GM12878 (cell line): ENCODE measurements at regions not wholly inside any gene's neighbourhood (a gene's known extent, or its start where the extent isn't known, plus 50 kb on each side); places are given as distances from the start of the nearest gene placed in this dataset.

ENCODE experiments used
- ATAC-seq: fragments of 200-7000 bp; cut with Tn5 transposase; 3 replicates; pipeline ENCODE4 v1.9.1; 2020; ENCODE audit warnings: mild to moderate bottlenecking, moderate library complexity
- BruUV-seq: library from RNA; stranded (reverse); fragments of 400-500 nt; replicated peaks from 2 replicates; lab custom pipeline; 2021; lab: Mats Ljungman, UMichigan
- CTCF ChIA-PET: fragments of 300-600 bp; sonication (Branson Sonifier 250); formaldehyde crosslinking; extraction: SDS; loops from one replicate; lab custom pipeline; 2021; ENCODE audit warnings: inconsistent platforms; lab: Yijun Ruan, JAX
- POLR2A ChIA-PET: fragments of 350-600 bp; formaldehyde crosslinking; extraction: SDS; loops from one replicate; lab custom pipeline; 2021; ENCODE audit warnings: inconsistent platforms; lab: Charles Lee
- RAD21 ChIA-PET: fragments of 300-600 bp; sonication (Branson Sonifier 250); formaldehyde crosslinking; loops from one replicate; lab custom pipeline; 2023; ENCODE audit warnings: antibody characterized with exemption; ENCODE audit not compliant: unreplicated experiment; lab: Charles Lee
- SMC1A ChIA-PET: fragments of 300-600 bp; sonication (Branson Sonifier 250); formaldehyde crosslinking; loops from one replicate; lab custom pipeline; 2023; ENCODE audit not compliant: unreplicated experiment, uncharacterized antibody; lab: Charles Lee
- DNase-seq: peaks from one replicate; pipeline ENCODE4 v3.0.0-alpha.2; 2011; ENCODE audit warnings: low read depth, low spot score
- FAIRE-seq: peaks from 3 replicates; lab custom pipeline; 2011; peaks lifted over from hg19 to GRCh38; lab: Jason Lieb, UNC
- H2AFZ ChIP-seq: 2 replicates; pipeline ENCODE4 v1.6.0; 2011; ENCODE audit warnings: low read depth, low read length, control low read depth; ENCODE audit not compliant: control insufficient read depth
- H3K27ac ChIP-seq: 2 replicates; pipeline ENCODE4 v1.5.1; 2011; ENCODE audit warnings: control low read depth; ENCODE audit not compliant: control insufficient read depth, insufficient read depth
- H3K27me3 ChIP-seq, 2 experiments: replicated peaks in 1 of 2; 2 replicates each; pipeline versions ENCODE4 v1.6.0 to v1.6.1; 2011; ENCODE audit warnings: low read length in 1 of 2; ENCODE audit not compliant: control insufficient read depth in 2 of 2, insufficient read depth in 2 of 2
- H3K36me3 ChIP-seq, 2 experiments: 2 replicates each; pipeline ENCODE4 v1.5.1; 2011; ENCODE audit warnings: low read length in 1 of 2; ENCODE audit not compliant: control insufficient read depth in 2 of 2, insufficient read depth in 2 of 2
- H3K4me1 ChIP-seq: 2 replicates; pipeline ENCODE4 v1.6.1; 2011; ENCODE audit warnings: mild to moderate bottlenecking, low read length, moderate library complexity, mixed read lengths; ENCODE audit not compliant: control insufficient read depth, insufficient read depth
- H3K4me2 ChIP-seq: 2 replicates; pipeline ENCODE4 v1.6.0; 2011; ENCODE audit warnings: control low read depth; ENCODE audit not compliant: control insufficient read depth, insufficient read depth
- H3K4me3 ChIP-seq: fragments of 200-600 bp; sonication (generic); 2 replicates; pipeline ENCODE4 v1.5.1; 2016
- H3K79me2 ChIP-seq: 2 replicates; pipeline ENCODE4 v1.6.0; 2011; ENCODE audit warnings: low read length; ENCODE audit not compliant: control insufficient read depth, insufficient read depth
- H3K9ac ChIP-seq: 2 replicates; pipeline ENCODE4 v1.8.0; 2011; ENCODE audit warnings: low read length, control low read depth, mixed read lengths; ENCODE audit not compliant: control insufficient read depth, insufficient read depth
- H3K9me3 ChIP-seq: replicated peaks from 3 replicates; pipeline ENCODE4 v1.5.1; 2011; ENCODE audit warnings: mild to moderate bottlenecking, low read length; ENCODE audit not compliant: control insufficient read depth, insufficient read depth
- H4K20me1 ChIP-seq: 2 replicates; pipeline ENCODE4 v1.6.0; 2011; ENCODE audit not compliant: control insufficient read depth, insufficient read depth
- ATF7 ChIP-seq: fragments of 450-650 bp; IDR thresholded peaks from 2 replicates; pipeline ENCODE4 v1.6.1; 2016; ENCODE audit warnings: low read depth, mild to moderate bottlenecking
- CBFB ChIP-seq: IDR thresholded peaks from 2 replicates; pipeline ENCODE4 v1.6.1; 2016; ENCODE audit warnings: antibody characterized with exemption, low read depth
- CBX3 ChIP-seq: fragments of 200-600 bp; sonication (generic); IDR thresholded peaks from 2 replicates; pipeline ENCODE4 v1.6.1; 2016; ENCODE audit warnings: low read depth, borderline replicate concordance
- CEBPB ChIP-seq, 2 experiments: fragments of 150-350 bp in 1 of 2; IDR thresholded peaks; 2 replicates each; pipeline ENCODE4 v1.6.1; 2012 to 2014; ENCODE audit warnings: low read depth in 2 of 2, low read length in 2 of 2, borderline replicate concordance in 1 of 2, inconsistent platforms in 1 of 2
- CHD2 ChIP-seq: IDR thresholded peaks from 2 replicates; pipeline ENCODE4 v1.6.1; 2011; ENCODE audit warnings: low read depth, low read length, improper control_type of control experiment, borderline replicate concordance
- FOXM1 ChIP-seq: IDR thresholded peaks from 2 replicates; pipeline ENCODE4 v1.6.1; 2012; ENCODE audit warnings: low read depth, mild to moderate bottlenecking, inconsistent platforms, low read length, moderate library complexity
- GABPA ChIP-seq: IDR thresholded peaks from 2 replicates; pipeline ENCODE4 v1.6.1; 2014; ENCODE audit warnings: antibody characterized with exemption, low read depth, mild to moderate bottlenecking, inconsistent platforms
- MEF2B ChIP-seq: fragments of 450-650 bp; IDR thresholded peaks from 2 replicates; pipeline ENCODE4 v1.6.1; 2018; ENCODE audit warnings: mild to moderate bottlenecking, moderate library complexity; ENCODE audit not compliant: partially characterized antibody, poor library complexity, severe bottlenecking
- NFIC ChIP-seq: IDR thresholded peaks from 2 replicates; pipeline ENCODE4 v1.6.1; 2012; ENCODE audit warnings: low read depth, mild to moderate bottlenecking, inconsistent platforms, low read length, moderate library complexity
- PAX5 ChIP-seq: IDR thresholded peaks from 2 replicates; pipeline ENCODE4 v1.6.1; 2011; ENCODE audit warnings: low read depth, low read length, borderline replicate concordance
- POLR2A ChIP-seq: IDR thresholded peaks from 2 replicates; pipeline ENCODE4 v1.6.1; 2011; ENCODE audit warnings: low read depth, mild to moderate bottlenecking, low read length
- POU2F2 ChIP-seq: IDR thresholded peaks from 3 replicates; pipeline ENCODE4 v1.6.1; 2011; ENCODE audit warnings: low read depth, mild to moderate bottlenecking, low read length, borderline replicate concordance
- RAD51 ChIP-seq: fragments of 450-650 bp; IDR thresholded peaks from 2 replicates; pipeline ENCODE4 v1.6.1; 2016; ENCODE audit warnings: moderate library complexity, mild to moderate bottlenecking, inconsistent platforms
- RCOR1 ChIP-seq: conservative IDR thresholded peaks from 2 replicates; pipeline ENCODE4 v1.6.1; 2012; ENCODE audit warnings: low read depth, low read length, improper control_type of control experiment
- TARDBP ChIP-seq: IDR thresholded peaks from 2 replicates; pipeline ENCODE4 v1.6.1; 2016; ENCODE audit warnings: borderline replicate concordance
- TCF12 ChIP-seq: IDR thresholded peaks from 2 replicates; pipeline ENCODE4 v1.6.1; 2011; ENCODE audit warnings: low read depth, mild to moderate bottlenecking, low read length
- ZNF24 ChIP-seq: fragments of 450-650 bp; IDR thresholded peaks from 2 replicates; pipeline ENCODE4 v1.6.1; 2017; ENCODE audit warnings: antibody characterized with exemption, mild to moderate bottlenecking
- WGBS: methylation state at CpG from one replicate; pipeline ENCODE4 v1.1.6; 2016; ENCODE audit warnings: low lambda C conversion rate; ENCODE audit not compliant: insufficient replicate concordance, insufficient coverage; ENCODE audit errors: missing lambda C conversion rate; 5-methylcytosine and 5-hydroxymethylcytosine counted together
- in situ Hi-C: fragments of 300-500 bp; cut with MboI; formaldehyde crosslinking; loops from 9 replicates; pipeline ENCODE4 v1.14.3; 2018; ENCODE audit warnings: mixed read lengths
- intact Hi-C: fragments of 100-400 bp; cut with micrococcal nuclease; formaldehyde crosslinking; loops from one replicate; pipeline ENCODE4 v1.14.2; 2022; ENCODE audit not compliant: unreplicated experiment
- TF ChIP-seq, protein P1 (sequence below): fragments of 450-650 bp; IDR thresholded peaks from 2 replicates; pipeline ENCODE4 v1.6.1; 2018; ENCODE audit warnings: borderline replicate concordance, mild to moderate bottlenecking; ENCODE audit not compliant: partially characterized antibody
- TF ChIP-seq, protein P2 (sequence below): IDR thresholded peaks from 2 replicates; pipeline ENCODE4 v1.6.1; 2011; ENCODE audit warnings: low read depth, mild to moderate bottlenecking, low read length, moderate library complexity, borderline replicate concordance; ENCODE audit errors: extremely low read depth
- TF ChIP-seq, protein P3 (sequence below): IDR thresholded peaks from 2 replicates; pipeline ENCODE4 v1.6.1; 2012; ENCODE audit warnings: low read depth, low read length, improper control_type of control experiment

DNA sequence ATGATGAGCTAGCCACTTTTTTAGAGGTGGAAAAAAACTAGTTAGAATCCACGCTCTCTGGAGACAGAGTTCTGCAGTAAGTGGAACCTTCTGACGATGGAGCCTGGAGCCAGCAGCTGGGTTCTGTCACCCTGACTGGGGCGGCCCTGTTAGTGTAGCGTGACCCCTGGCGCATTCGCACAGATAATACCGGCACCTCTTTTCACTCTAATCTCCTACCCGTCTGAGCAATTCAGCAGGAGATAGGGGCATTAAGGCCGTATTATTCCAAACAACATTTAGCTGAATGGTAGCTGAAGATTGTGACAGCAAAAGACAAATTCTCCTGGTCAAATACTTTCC, 292.6 kb downstream of the FBXO8 start:
- H3K27ac ChIP-seq, result no peak overlapping the region
- no peaks in the 10 kb centered on the region for H3K4me1 ChIP-seq
- ATAC-seq, result no peak
- H3K4me2 ChIP-seq, result no peak overlapping the region
- H3K9me3 ChIP-seq, result no peaks in the 10 kb centered on the region
- intact Hi-C loops, result loop anchor here (5.0 kb wide), 1 partner anchor 484 kb away; no protein-coding TSS in a partner anchor
- no peak overlapping the region for H3K9ac ChIP-seq
- POLR2A ChIA-PET, result no interaction called here
- no peak for FAIRE-seq
- RAD21 ChIA-PET, result no interaction called here
- TF ChIP-seq CHD2 (no peak), POU2F2 (no peak), GABPA (no peak), RAD51 (no peak), TCF12 (no peak), CBX3 (no peak), POLR2A (no peak), CBFB (no peak), FOXM1 (no peak), MEF2B (no peak), TARDBP (no peak), ZNF24 (no peak), PAX5 (no peak), RCOR1 (no peak), ATF7 (no peak), CEBPB (IDR thresholded peaks at IDR 0.05; ENCODE audit: borderline replicate concordance in 1 of 2, low read depth in 2 of 2, low read length in 2 of 2) (no peak), NFIC (no peak)
- TF ChIP-seq, protein P1, sequence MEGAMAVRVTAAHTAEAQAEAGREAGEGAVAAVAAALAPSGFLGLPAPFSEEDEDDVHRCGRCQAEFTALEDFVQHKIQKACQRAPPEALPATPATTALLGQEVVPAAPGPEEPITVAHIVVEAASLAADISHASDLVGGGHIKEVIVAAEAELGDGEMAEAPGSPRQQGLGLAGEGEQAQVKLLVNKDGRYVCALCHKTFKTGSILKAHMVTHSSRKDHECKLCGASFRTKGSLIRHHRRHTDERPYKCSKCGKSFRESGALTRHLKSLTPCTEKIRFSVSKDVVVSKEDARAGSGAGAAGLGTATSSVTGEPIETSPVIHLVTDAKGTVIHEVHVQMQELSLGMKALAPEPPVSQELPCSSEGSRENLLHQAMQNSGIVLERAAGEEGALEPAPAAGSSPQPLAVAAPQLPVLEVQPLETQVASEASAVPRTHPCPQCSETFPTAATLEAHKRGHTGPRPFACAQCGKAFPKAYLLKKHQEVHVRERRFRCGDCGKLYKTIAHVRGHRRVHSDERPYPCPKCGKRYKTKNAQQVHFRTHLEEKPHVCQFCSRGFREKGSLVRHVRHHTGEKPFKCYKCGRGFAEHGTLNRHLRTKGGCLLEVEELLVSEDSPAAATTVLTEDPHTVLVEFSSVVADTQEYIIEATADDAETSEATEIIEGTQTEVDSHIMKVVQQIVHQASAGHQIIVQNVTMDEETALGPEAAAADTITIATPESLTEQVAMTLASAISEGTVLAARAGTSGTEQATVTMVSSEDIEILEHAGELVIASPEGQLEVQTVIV, result no peak
- TF ChIP-seq, protein P2, sequence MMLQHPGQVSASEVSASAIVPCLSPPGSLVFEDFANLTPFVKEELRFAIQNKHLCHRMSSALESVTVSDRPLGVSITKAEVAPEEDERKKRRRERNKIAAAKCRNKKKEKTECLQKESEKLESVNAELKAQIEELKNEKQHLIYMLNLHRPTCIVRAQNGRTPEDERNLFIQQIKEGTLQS, result no peak
- TF ChIP-seq, protein P3, sequence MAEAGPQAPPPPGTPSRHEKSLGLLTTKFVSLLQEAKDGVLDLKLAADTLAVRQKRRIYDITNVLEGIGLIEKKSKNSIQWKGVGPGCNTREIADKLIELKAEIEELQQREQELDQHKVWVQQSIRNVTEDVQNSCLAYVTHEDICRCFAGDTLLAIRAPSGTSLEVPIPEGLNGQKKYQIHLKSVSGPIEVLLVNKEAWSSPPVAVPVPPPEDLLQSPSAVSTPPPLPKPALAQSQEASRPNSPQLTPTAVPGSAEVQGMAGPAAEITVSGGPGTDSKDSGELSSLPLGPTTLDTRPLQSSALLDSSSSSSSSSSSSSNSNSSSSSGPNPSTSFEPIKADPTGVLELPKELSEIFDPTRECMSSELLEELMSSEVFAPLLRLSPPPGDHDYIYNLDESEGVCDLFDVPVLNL, result no peak
- TF ChIP-seq, all 136 proteins: peak for 0
- no TSS peak for BruUV-seq
- ChIA-PET CTCF (interaction anchor here (1.1 to 1.8 kb wide), 4 partner anchors 9 to 570 kb away, joined by 3 to 6 read pairs (median 4); no protein-coding TSS in a partner anchor), SMC1A (no interaction called here)
- no peak for DNase-seq
- no peak overlapping the region for H2AFZ ChIP-seq
- no peaks in the 10 kb centered on the region for H3K27me3 ChIP-seq
- in situ Hi-C loops, result no loop called here
- H3K4me3 ChIP-seq, result no peak overlapping the region
- no peaks in the 10 kb centered on the region for H3K36me3 ChIP-seq
- no peaks in the 10 kb centered on the region for H3K79me2 ChIP-seq
- WGBS, result 54% methylated on average over 9 of the region's 9 CpGs
- no peaks in the 10 kb centered on the region for H4K20me1 ChIP-seq
